ENCODE measurements at regions not wholly inside any gene's neighbourhood (a gene's known extent, or its start where the extent isn't known, plus 50 kb on each side); places are given as distances from the start of the nearest gene placed in this dataset.
"Not testable (repeated sequence)": the region's sequence is repeated elsewhere in the genome, so short reads cannot be mapped to it uniquely, and the experiment has no call there.

GRCh38 chr4:159946983-159947615 lies 844.2 kb downstream of the RAPGEF2 start:
- no peaks in the 10 kb centered on the region for H3K36me3 ChIP-seq (ENCODE audit: control insufficient read depth, insufficient read depth, low read length)
- DNase-seq = peak; percentile 35 to 49
- no peaks in the 10 kb centered on the region for H3K4me1 ChIP-seq (ENCODE audit: control insufficient read depth, insufficient read depth, low read length)
- no peak overlapping the region for H3K27ac ChIP-seq (ENCODE audit: low read length)
- 33% methylated on average over 1 of the region's 4 CpGs for WGBS (ENCODE audit: insufficient coverage, low lambda C conversion rate)
- no peaks in the 10 kb centered on the region for H3K27me3 ChIP-seq (ENCODE audit: control insufficient read depth, insufficient read depth, low read length)
- H3K9me3 ChIP-seq (ENCODE audit: control insufficient read depth, low read depth, low read length) = no peaks in the 10 kb centered on the region
- H3K4me3 ChIP-seq (ENCODE audit: low read length) = no peak overlapping the region

- H3K27ac ChIP-seq (ENCODE audit: low read length) = no peak overlapping the region
- H3K36me3 ChIP-seq (ENCODE audit: control insufficient read depth, insufficient read depth, low read length) = no peaks in the 10 kb centered on the region
- H3K4me3 ChIP-seq (ENCODE audit: low read length) = no peak overlapping the region
- H3K4me1 ChIP-seq (ENCODE audit: control insufficient read depth, insufficient read depth, low read length) = no peaks in the 10 kb centered on the region
- 100% methylated on average over 1 of the region's 1 CpG for WGBS (ENCODE audit: insufficient coverage, low lambda C conversion rate)
- H3K9me3 ChIP-seq (ENCODE audit: control insufficient read depth, low read depth, low read length) = no peaks in the 10 kb centered on the region
- H3K27me3 ChIP-seq (ENCODE audit: control insufficient read depth, insufficient read depth, low read length) = no peaks in the 10 kb centered on the region
- no peak for DNase-seq
Measured at GRCh38 chr4:159950707-159951106, 847.8 kb downstream of the RAPGEF2 start.

GRCh38 chr4:159966746-159967145 lies 863.9 kb downstream of the RAPGEF2 start:
- Histone ChIP-seq H3K27ac (ENCODE audit: low read length) (no peak overlapping the region), H3K36me3 (ENCODE audit: control insufficient read depth, insufficient read depth, low read length) (no peaks in the 10 kb centered on the region), H3K27me3 (ENCODE audit: control insufficient read depth, insufficient read depth, low read length) (no peaks in the 10 kb centered on the region), H3K9me3 (ENCODE audit: control insufficient read depth, low read depth, low read length) (no peaks in the 10 kb centered on the region), H3K4me1 (ENCODE audit: control insufficient read depth, insufficient read depth, low read length) (no peaks in the 10 kb centered on the region), H3K4me3 (ENCODE audit: low read length) (no peak overlapping the region)
- no CpG with 5 or more reads among the region's 4 CpGs for WGBS (ENCODE audit: insufficient coverage, low lambda C conversion rate)
- DNase-seq = no peak

GRCh38 chr4:159976871-159977482 lies 874.1 kb downstream of the RAPGEF2 start:
- H3K4me1 ChIP-seq (ENCODE audit: control insufficient read depth, insufficient read depth, low read length); H3K9me3 ChIP-seq (ENCODE audit: control insufficient read depth, low read depth, low read length); H3K27me3 ChIP-seq (ENCODE audit: control insufficient read depth, insufficient read depth, low read length); H3K27ac ChIP-seq (ENCODE audit: low read length); H3K4me3 ChIP-seq (ENCODE audit: low read length); H3K36me3 ChIP-seq (ENCODE audit: control insufficient read depth, insufficient read depth, low read length); DNase-seq: not testable (repeated sequence)
- WGBS (ENCODE audit: insufficient coverage, low lambda C conversion rate) = 0% methylated on average over 1 of the region's 6 CpGs

GRCh38 chr4:159977907-159978617 lies 875.2 kb downstream of the RAPGEF2 start:
- 93% methylated on average over 2 of the region's 9 CpGs for WGBS (ENCODE audit: insufficient coverage, low lambda C conversion rate)
- no peak for DNase-seq
- H3K27me3 ChIP-seq (ENCODE audit: control insufficient read depth, insufficient read depth, low read length) = no peaks in the 10 kb centered on the region
- no peak overlapping the region for H3K4me3 ChIP-seq (ENCODE audit: low read length)
- H3K27ac ChIP-seq (ENCODE audit: low read length) = no peak overlapping the region
- H3K4me1 ChIP-seq (ENCODE audit: control insufficient read depth, insufficient read depth, low read length) = peaks cover 3% of the 10 kb centered on the region
- no peaks in the 10 kb centered on the region for H3K36me3 ChIP-seq (ENCODE audit: control insufficient read depth, insufficient read depth, low read length)
- H3K9me3 ChIP-seq (ENCODE audit: control insufficient read depth, low read depth, low read length) = no peaks in the 10 kb centered on the region

GRCh38 chr4:159979351-159979750 lies 876.5 kb downstream of the RAPGEF2 start:
- no peak for DNase-seq
- H3K27me3 ChIP-seq (ENCODE audit: control insufficient read depth, insufficient read depth, low read length) = no peaks in the 10 kb centered on the region
- no CpG with 5 or more reads among the region's 1 CpG for WGBS (ENCODE audit: insufficient coverage, low lambda C conversion rate)
- H3K4me1 ChIP-seq (ENCODE audit: control insufficient read depth, insufficient read depth, low read length) = peaks cover 3% of the 10 kb centered on the region
- H3K27ac ChIP-seq (ENCODE audit: low read length) = no peak overlapping the region
- no peaks in the 10 kb centered on the region for H3K9me3 ChIP-seq (ENCODE audit: control insufficient read depth, low read depth, low read length)
- H3K4me3 ChIP-seq (ENCODE audit: low read length) = no peak overlapping the region
- no peaks in the 10 kb centered on the region for H3K36me3 ChIP-seq (ENCODE audit: control insufficient read depth, insufficient read depth, low read length)

GRCh38 chr4:159979953-159980352 lies 877.1 kb downstream of the RAPGEF2 start:
- WGBS (ENCODE audit: insufficient coverage, low lambda C conversion rate) = 60% methylated on average over 1 of the region's 1 CpG

GRCh38 chr4:159980826-159981468 lies 878.1 kb downstream of the RAPGEF2 start:
- DNase-seq = no peak

More at GRCh38 chr4:159979953-159980352, 877.1 kb downstream of the RAPGEF2 start:
- H3K4me1 ChIP-seq (ENCODE audit: control insufficient read depth, insufficient read depth, low read length) = peaks cover 3% of the 10 kb centered on the region
- no peaks in the 10 kb centered on the region for H3K9me3 ChIP-seq (ENCODE audit: control insufficient read depth, low read depth, low read length)
- H3K36me3 ChIP-seq (ENCODE audit: control insufficient read depth, insufficient read depth, low read length) = no peaks in the 10 kb centered on the region
- H3K27me3 ChIP-seq (ENCODE audit: control insufficient read depth, insufficient read depth, low read length) = no peaks in the 10 kb centered on the region
- no peak for DNase-seq
- H3K4me3 ChIP-seq (ENCODE audit: low read length) = no peak overlapping the region
- H3K27ac ChIP-seq (ENCODE audit: low read length) = no peak overlapping the region

GRCh38 chr4:159981469-159981856 lies 878.6 kb downstream of the RAPGEF2 start:
- Histone ChIP-seq H3K36me3 (ENCODE audit: control insufficient read depth, insufficient read depth, low read length) (no peaks in the 10 kb centered on the region), H3K27ac (ENCODE audit: low read length) (no peak overlapping the region)

More at GRCh38 chr4:159980826-159981468, 878.1 kb downstream of the RAPGEF2 start:
- no peaks in the 10 kb centered on the region for H3K27me3 ChIP-seq (ENCODE audit: control insufficient read depth, insufficient read depth, low read length)
- H3K27ac ChIP-seq (ENCODE audit: low read length) = no peak overlapping the region
- peaks cover 3% of the 10 kb centered on the region for H3K4me1 ChIP-seq (ENCODE audit: control insufficient read depth, insufficient read depth, low read length)
- no peak overlapping the region for H3K4me3 ChIP-seq (ENCODE audit: low read length)
- H3K36me3 ChIP-seq (ENCODE audit: control insufficient read depth, insufficient read depth, low read length) = no peaks in the 10 kb centered on the region
- WGBS (ENCODE audit: insufficient coverage, low lambda C conversion rate) = no CpG with 5 or more reads among the region's 3 CpGs
- no peaks in the 10 kb centered on the region for H3K9me3 ChIP-seq (ENCODE audit: control insufficient read depth, low read depth, low read length)

GRCh38 chr4:159983082-159983481 lies 880.2 kb downstream of the RAPGEF2 start:
- no peaks in the 10 kb centered on the region for H3K27me3 ChIP-seq (ENCODE audit: control insufficient read depth, insufficient read depth, low read length)
- H3K9me3 ChIP-seq (ENCODE audit: control insufficient read depth, low read depth, low read length) = no peaks in the 10 kb centered on the region
- no peaks in the 10 kb centered on the region for H3K4me1 ChIP-seq (ENCODE audit: control insufficient read depth, insufficient read depth, low read length)
- H3K27ac ChIP-seq (ENCODE audit: low read length) = no peak overlapping the region
- no peak overlapping the region for H3K4me3 ChIP-seq (ENCODE audit: low read length)
- no peak for DNase-seq
- no peaks in the 10 kb centered on the region for H3K36me3 ChIP-seq (ENCODE audit: control insufficient read depth, insufficient read depth, low read length)

More at GRCh38 chr4:159981469-159981856, 878.6 kb downstream of the RAPGEF2 start:
- DNase-seq = no peak
- H3K4me1 ChIP-seq (ENCODE audit: control insufficient read depth, insufficient read depth, low read length) = peaks cover 3% of the 10 kb centered on the region
- no peaks in the 10 kb centered on the region for H3K27me3 ChIP-seq (ENCODE audit: control insufficient read depth, insufficient read depth, low read length)
- no peaks in the 10 kb centered on the region for H3K9me3 ChIP-seq (ENCODE audit: control insufficient read depth, low read depth, low read length)
- H3K4me3 ChIP-seq (ENCODE audit: low read length) = no peak overlapping the region
